ENCODE measurements at regions not wholly inside any gene's neighbourhood (a gene's known extent, or its start where the extent isn't known, plus 50 kb on each side); places are given as distances from the start of the nearest gene placed in this dataset.

- no peak for TF ChIP-seq RELA (CRISPR knock-in tag; IDR thresholded peaks at IDR 0.05; ENCODE audit: borderline replicate concordance)
- TF ChIP-seq, protein P1, sequence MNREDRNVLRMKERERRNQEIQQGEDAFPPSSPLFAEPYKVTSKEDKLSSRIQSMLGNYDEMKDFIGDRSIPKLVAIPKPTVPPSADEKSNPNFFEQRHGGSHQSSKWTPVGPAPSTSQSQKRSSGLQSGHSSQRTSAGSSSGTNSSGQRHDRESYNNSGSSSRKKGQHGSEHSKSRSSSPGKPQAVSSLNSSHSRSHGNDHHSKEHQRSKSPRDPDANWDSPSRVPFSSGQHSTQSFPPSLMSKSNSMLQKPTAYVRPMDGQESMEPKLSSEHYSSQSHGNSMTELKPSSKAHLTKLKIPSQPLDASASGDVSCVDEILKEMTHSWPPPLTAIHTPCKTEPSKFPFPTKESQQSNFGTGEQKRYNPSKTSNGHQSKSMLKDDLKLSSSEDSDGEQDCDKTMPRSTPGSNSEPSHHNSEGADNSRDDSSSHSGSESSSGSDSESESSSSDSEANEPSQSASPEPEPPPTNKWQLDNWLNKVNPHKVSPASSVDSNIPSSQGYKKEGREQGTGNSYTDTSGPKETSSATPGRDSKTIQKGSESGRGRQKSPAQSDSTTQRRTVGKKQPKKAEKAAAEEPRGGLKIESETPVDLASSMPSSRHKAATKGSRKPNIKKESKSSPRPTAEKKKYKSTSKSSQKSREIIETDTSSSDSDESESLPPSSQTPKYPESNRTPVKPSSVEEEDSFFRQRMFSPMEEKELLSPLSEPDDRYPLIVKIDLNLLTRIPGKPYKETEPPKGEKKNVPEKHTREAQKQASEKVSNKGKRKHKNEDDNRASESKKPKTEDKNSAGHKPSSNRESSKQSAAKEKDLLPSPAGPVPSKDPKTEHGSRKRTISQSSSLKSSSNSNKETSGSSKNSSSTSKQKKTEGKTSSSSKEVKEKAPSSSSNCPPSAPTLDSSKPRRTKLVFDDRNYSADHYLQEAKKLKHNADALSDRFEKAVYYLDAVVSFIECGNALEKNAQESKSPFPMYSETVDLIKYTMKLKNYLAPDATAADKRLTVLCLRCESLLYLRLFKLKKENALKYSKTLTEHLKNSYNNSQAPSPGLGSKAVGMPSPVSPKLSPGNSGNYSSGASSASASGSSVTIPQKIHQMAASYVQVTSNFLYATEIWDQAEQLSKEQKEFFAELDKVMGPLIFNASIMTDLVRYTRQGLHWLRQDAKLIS (CRISPR knock-in tag; IDR thresholded peaks at IDR 0.05; ENCODE audit: borderline replicate concordance): no peak
- no peak for TF ChIP-seq FOXP1 (CRISPR knock-in tag; IDR thresholded peaks at IDR 0.05; ENCODE audit: borderline replicate concordance)
- TF ChIP-seq ATF3 (CRISPR knock-in tag; conservative IDR thresholded peaks at IDR 0.05): no peak
- TF ChIP-seq ZNF219 (CRISPR knock-in tag; IDR thresholded peaks at IDR 0.05; ENCODE audit: borderline replicate concordance): no peak
- TF ChIP-seq CREM (CRISPR knock-in tag; IDR thresholded peaks at IDR 0.05): no peak
- no peak for TF ChIP-seq FOXJ3 (CRISPR knock-in tag; IDR thresholded peaks at IDR 0.05; ENCODE audit: borderline replicate concordance)
- no peak for TF ChIP-seq E2F1 (CRISPR knock-in tag; IDR thresholded peaks at IDR 0.05)
- TF ChIP-seq MXD4 (CRISPR knock-in tag; IDR thresholded peaks at IDR 0.05; ENCODE audit: borderline replicate concordance): no peak
- no peak for TF ChIP-seq SP1 (CRISPR knock-in tag; conservative IDR thresholded peaks at IDR 0.05)
- TF ChIP-seq ATF1 (CRISPR knock-in tag; IDR thresholded peaks at IDR 0.05): no peak
Measured at GRCh38 chr5:62729675-62730074, 151.1 kb downstream of the LRRC70 start (continued).

GRCh38 chr5:62727861-62728260, 149.2 kb downstream of the LRRC70 start:
- POLR2A ChIA-PET: no interaction called here
- CTCF ChIA-PET: no interaction called here
- H3K9me3 Mint-ChIP-seq: peaks cover 9% of the 10 kb centered on the region; the same call in 1 of the 2 replicates
- H3K27ac Mint-ChIP-seq: no peak overlapping the region
- ATAC-seq (no peak), DNase-seq (ENCODE audit: low spot score) (no peak)
- no peaks in the 10 kb centered on the region for H3K27me3 Mint-ChIP-seq (ENCODE audit: low read depth)
- H3K36me3 Mint-ChIP-seq: no peaks in the 10 kb centered on the region
- H3K4me3 Mint-ChIP-seq: no peak overlapping the region
- H3K4me1 Mint-ChIP-seq: no peaks in the 10 kb centered on the region
- TF ChIP-seq ZNF396 (CRISPR knock-in tag; IDR thresholded peaks at IDR 0.05; ENCODE audit: borderline replicate concordance) (no peak), PRRX2 (CRISPR knock-in tag; IDR thresholded peaks at IDR 0.05) (no peak), USF2 (CRISPR knock-in tag; IDR thresholded peaks at IDR 0.05) (no peak), ZNF423 (CRISPR knock-in tag; IDR thresholded peaks at IDR 0.05) (no peak), MAX (CRISPR knock-in tag; IDR thresholded peaks at IDR 0.05) (no peak), NR2C2 (CRISPR knock-in tag; IDR thresholded peaks at IDR 0.05) (no peak), ZNF281 (CRISPR knock-in tag; IDR thresholded peaks at IDR 0.05) (no peak), MXD4 (CRISPR knock-in tag; IDR thresholded peaks at IDR 0.05; ENCODE audit: borderline replicate concordance) (no peak), HMGA2 (CRISPR knock-in tag; IDR thresholded peaks at IDR 0.05) (no peak), TP53 (CRISPR knock-in tag; IDR thresholded peaks at IDR 0.05) (no peak), MYBL2 (CRISPR knock-in tag; IDR thresholded peaks at IDR 0.05) (no peak)
- TF ChIP-seq, protein P2, sequence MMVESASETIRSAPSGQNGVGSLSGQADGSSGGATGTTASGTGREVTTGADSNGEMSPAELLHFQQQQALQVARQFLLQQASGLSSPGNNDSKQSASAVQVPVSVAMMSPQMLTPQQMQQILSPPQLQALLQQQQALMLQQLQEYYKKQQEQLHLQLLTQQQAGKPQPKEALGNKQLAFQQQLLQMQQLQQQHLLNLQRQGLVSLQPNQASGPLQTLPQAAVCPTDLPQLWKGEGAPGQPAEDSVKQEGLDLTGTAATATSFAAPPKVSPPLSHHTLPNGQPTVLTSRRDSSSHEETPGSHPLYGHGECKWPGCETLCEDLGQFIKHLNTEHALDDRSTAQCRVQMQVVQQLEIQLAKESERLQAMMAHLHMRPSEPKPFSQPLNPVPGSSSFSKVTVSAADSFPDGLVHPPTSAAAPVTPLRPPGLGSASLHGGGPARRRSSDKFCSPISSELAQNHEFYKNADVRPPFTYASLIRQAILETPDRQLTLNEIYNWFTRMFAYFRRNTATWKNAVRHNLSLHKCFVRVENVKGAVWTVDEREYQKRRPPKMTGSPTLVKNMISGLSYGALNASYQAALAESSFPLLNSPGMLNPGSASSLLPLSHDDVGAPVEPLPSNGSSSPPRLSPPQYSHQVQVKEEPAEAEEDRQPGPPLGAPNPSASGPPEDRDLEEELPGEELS (CRISPR knock-in tag; IDR thresholded peaks at IDR 0.05): no peak
- TF ChIP-seq, protein P3, sequence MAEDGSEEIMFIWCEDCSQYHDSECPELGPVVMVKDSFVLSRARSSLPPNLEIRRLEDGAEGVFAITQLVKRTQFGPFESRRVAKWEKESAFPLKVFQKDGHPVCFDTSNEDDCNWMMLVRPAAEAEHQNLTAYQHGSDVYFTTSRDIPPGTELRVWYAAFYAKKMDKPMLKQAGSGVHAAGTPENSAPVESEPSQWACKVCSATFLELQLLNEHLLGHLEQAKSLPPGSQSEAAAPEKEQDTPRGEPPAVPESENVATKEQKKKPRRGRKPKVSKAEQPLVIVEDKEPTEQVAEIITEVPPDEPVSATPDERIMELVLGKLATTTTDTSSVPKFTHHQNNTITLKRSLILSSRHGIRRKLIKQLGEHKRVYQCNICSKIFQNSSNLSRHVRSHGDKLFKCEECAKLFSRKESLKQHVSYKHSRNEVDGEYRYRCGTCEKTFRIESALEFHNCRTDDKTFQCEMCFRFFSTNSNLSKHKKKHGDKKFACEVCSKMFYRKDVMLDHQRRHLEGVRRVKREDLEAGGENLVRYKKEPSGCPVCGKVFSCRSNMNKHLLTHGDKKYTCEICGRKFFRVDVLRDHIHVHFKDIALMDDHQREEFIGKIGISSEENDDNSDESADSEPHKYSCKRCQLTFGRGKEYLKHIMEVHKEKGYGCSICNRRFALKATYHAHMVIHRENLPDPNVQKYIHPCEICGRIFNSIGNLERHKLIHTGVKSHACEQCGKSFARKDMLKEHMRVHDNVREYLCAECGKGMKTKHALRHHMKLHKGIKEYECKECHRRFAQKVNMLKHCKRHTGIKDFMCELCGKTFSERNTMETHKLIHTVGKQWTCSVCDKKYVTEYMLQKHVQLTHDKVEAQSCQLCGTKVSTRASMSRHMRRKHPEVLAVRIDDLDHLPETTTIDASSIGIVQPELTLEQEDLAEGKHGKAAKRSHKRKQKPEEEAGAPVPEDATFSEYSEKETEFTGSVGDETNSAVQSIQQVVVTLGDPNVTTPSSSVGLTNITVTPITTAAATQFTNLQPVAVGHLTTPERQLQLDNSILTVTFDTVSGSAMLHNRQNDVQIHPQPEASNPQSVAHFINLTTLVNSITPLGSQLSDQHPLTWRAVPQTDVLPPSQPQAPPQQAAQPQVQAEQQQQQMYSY (CRISPR knock-in tag; IDR thresholded peaks at IDR 0.05): no peak
